IgD-negative memory B cell (primary cell): ENCODE measurements at regions not wholly inside any gene's neighbourhood (a gene's known extent, or its start where the extent isn't known, plus 50 kb on each side); places are given as distances from the start of the nearest gene placed in this dataset.

Experiments
- H3K27ac Mint-ChIP-seq, 3 donors: one replicate each; pipeline ENCODE4 v1.8.0; 2020 to 2022; ENCODE audit warnings: mild to moderate bottlenecking in 3 of 3, mixed read lengths in 3 of 3, moderate library complexity in 1 of 3
- H3K27me3 Mint-ChIP-seq: one replicate; pipeline ENCODE4 v1.8.0; 2021; ENCODE audit warnings: mixed read lengths
- H3K36me3 Mint-ChIP-seq: one replicate; pipeline ENCODE4 v1.8.0; 2020; ENCODE audit warnings: mild to moderate bottlenecking, mixed read lengths
- H3K4me1 Mint-ChIP-seq, 3 donors: one replicate each; pipeline ENCODE4 v1.8.0; 2020 to 2022; ENCODE audit warnings: mixed read lengths in 3 of 3, mild to moderate bottlenecking in 1 of 3
- H3K4me3 Mint-ChIP-seq, 4 donors: one replicate each; pipeline ENCODE4 v1.8.0; 2020 to 2022; ENCODE audit warnings: mild to moderate bottlenecking in 4 of 4, mixed read lengths in 4 of 4, moderate library complexity in 3 of 4
- H3K9me3 Mint-ChIP-seq, 3 donors: one replicate each; pipeline ENCODE4 v1.8.0; 2020 to 2021; ENCODE audit warnings: mixed read lengths in 3 of 3, mild to moderate bottlenecking in 1 of 3

DNA sequence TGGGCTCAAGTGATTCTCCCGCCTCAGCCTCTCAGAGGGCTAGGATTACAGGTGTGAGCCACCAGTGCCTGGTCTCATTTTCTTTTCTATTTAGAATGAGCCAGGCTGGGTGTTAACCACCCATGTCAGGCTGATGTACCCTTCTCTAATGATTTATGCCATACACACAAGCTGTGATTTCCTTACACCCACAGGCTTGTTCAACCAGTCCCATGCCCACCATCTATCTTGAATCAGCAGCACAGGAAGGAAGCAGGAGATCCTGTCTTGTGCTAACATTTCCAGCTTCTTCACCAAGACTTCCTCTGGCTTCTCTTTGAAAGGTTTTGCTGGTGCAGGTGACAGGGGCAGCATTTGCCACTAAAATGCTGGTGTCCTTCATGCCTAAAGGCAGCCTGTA, 176.4 kb downstream of the GATA3 start:
- Mint-ChIP-seq H3K4me3 (no peak overlapping the region), H3K4me1 (peaks cover 0 to 2% (median 0%) of the 10 kb centered on the region in 3 donors), H3K27ac (no peak overlapping the region)

GRCh38 chr10:8233049-8233448, 178.6 kb downstream of the GATA3 start:
- H3K4me3 Mint-ChIP-seq = no peak overlapping the region
- no peak overlapping the region for H3K27ac Mint-ChIP-seq
- no peaks in the 10 kb centered on the region for H3K9me3 Mint-ChIP-seq
- no peaks in the 10 kb centered on the region for H3K27me3 Mint-ChIP-seq
- H3K4me1 Mint-ChIP-seq = peaks cover 0 to 2% (median 0%) of the 10 kb centered on the region in 3 donors
- H3K36me3 Mint-ChIP-seq = no peaks in the 10 kb centered on the region

More for the DNA sequence above, 176.4 kb downstream of the GATA3 start:
- no peaks in the 10 kb centered on the region for H3K27me3 Mint-ChIP-seq
- H3K36me3 Mint-ChIP-seq = no peaks in the 10 kb centered on the region
- H3K9me3 Mint-ChIP-seq = no peaks in the 10 kb centered on the region

DNA sequence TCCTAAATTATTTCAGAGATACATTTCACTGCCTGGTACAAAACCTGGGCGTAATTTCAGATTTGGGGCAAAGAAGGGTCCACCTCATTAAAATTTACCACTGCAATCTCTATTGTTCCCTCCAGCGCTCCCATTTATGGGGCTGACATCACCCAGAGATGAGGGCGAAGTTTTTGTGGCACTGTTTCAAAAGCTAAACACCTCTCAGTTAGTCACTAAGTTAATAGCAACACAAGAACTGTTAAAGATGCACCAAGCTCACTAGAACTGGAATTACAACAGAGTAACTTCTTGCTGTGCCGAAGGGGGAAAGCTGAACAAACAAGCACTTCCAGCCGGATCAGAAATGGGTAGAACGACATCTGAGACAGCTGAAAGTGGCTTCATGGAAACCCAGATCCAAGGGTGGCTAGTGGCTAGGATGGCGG, 179.4 kb downstream of the GATA3 start:
- Mint-ChIP-seq H3K27me3 (no peaks in the 10 kb centered on the region), H3K27ac (no peak overlapping the region), H3K36me3 (no peaks in the 10 kb centered on the region), H3K9me3 (no peaks in the 10 kb centered on the region), H3K4me3 (no peak overlapping the region), H3K4me1 (peaks cover 0 to 2% (median 0%) of the 10 kb centered on the region in 3 donors)

GRCh38 chr10:8235253-8236027, 181.0 kb downstream of the GATA3 start:
- Mint-ChIP-seq H3K9me3 (peaks cover 0 to 2% (median 0%) of the 10 kb centered on the region in 3 donors), H3K4me3 (no peak overlapping the region), H3K36me3 (no peaks in the 10 kb centered on the region), H3K4me1 (no peaks in the 10 kb centered on the region), H3K27ac (no peak overlapping the region), H3K27me3 (no peaks in the 10 kb centered on the region)

DNA sequence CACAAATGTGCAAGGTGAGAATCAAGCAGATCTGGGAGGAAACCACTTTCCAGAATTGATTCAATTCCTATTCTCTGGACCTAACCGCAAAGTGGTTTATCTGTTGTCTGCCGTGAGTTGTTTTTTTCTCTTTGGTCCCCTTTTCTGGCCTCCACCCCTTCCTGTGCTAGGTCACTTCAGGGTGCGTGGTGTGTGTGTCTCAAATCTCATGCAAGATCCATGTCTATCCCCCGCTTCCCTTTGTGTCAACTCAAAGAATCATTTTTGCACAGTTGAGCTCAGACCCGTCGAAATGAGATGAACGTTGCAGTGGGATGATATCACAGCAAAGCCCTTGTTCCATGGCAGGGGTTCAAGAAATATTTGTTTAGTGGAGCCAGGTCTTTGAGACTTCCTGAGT, 184.5 kb downstream of the GATA3 start:
- Mint-ChIP-seq H3K4me1 (no peaks in the 10 kb centered on the region), H3K27ac (no peak overlapping the region), H3K36me3 (no peaks in the 10 kb centered on the region), H3K27me3 (no peaks in the 10 kb centered on the region), H3K9me3 (peaks cover 0 to 2% (median 0%) of the 10 kb centered on the region in 3 donors), H3K4me3 (no peak overlapping the region)

DNA sequence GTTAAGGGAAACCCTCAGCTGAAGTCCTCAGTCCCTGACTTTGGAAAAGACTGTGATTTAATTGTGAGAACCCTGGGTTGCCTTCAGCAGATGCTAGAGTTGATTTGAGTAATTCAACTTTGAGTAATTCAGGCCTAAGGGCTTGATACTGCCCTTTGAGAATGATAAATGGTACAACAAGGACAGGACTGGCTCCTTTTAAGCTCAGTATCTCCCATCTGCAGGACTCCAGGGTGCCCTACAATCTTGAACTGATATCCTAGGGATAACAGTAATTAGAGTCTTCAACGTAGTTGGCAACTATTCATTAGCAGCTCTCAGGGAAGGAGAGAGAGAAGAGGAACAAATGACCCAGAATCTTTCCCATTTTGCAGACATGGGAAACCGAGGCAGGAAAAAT, 186.4 kb downstream of the GATA3 start:
- Mint-ChIP-seq H3K36me3 (no peaks in the 10 kb centered on the region), H3K4me3 (no peak overlapping the region), H3K27ac (no peak overlapping the region), H3K27me3 (no peaks in the 10 kb centered on the region), H3K4me1 (peaks cover 0 to 3% (median 2%) of the 10 kb centered on the region in 3 donors), H3K9me3 (peaks cover 0 to 2% (median 0%) of the 10 kb centered on the region in 3 donors)

DNA sequence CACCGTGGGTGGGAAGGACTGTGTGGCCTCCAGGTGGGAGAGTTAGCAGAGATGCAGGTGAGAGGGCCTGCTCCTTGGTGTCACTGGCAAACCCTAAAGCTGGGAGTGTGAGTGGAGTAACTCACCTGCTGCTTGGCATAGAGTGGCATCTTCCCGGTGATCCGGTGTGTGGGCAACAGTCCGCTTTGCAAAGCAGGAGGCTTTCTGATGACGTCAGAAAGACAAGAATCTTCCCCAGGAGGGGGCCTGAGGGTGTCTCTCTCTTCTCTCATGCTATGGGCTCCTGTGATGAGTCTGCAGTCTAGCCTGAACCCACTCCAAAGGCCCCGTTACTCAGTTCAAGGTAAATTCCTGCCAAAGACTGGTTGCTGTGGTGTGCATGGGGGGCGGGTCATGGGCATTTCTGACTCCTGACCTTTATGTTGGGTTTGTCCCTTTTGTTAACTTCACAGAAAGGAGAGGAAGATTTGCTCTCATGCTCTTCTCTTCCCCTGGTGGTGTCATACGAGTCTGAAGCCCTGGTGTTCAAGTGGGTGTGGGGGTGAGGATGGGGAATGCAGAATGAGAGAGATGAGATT, 187.9 kb downstream of the GATA3 start:
- no peak overlapping the region for H3K4me3 Mint-ChIP-seq
- peaks cover 0 to 11% (median 2%) of the 10 kb centered on the region in 3 donors for H3K9me3 Mint-ChIP-seq
- no peak overlapping the region for H3K27ac Mint-ChIP-seq
- H3K4me1 Mint-ChIP-seq = peaks cover 0 to 3% (median 2%) of the 10 kb centered on the region in 3 donors
- H3K36me3 Mint-ChIP-seq = peaks cover 2% of the 10 kb centered on the region
- no peaks in the 10 kb centered on the region for H3K27me3 Mint-ChIP-seq

DNA sequence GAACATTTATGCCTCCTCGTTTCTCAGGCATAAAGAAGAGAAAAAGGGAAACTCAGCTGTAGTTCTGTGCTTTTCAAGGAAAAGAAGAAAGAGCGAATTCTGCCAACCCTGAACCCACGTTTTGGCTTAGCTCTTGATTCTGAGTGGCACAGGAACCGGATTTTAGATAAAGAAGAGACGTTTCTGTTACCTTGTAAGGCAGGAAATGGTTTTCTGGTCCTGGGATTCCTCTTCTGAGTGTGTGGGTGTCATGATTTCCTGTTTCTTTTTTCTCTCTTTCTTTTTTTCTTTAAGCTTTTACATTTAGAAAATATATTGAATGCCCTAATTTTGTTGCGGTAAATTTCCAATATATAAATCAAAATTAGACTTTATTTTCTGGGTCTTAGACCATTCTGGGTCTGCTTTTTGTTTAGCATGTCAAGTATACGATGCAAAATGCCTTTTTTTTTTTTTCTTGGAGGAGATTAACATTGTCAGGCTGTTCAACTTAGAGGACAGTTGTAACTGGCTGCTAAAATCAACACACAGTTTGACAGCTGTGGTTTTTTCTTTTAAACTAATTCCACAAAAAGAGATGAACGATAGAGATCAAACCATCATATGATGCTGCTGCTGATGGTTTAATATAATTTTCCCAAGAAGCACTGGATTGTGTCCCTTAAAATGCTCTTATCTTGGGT, 190.8 kb downstream of the GATA3 start:
- Mint-ChIP-seq H3K4me1 (peaks cover 0 to 3% (median 2%) of the 10 kb centered on the region in 3 donors), H3K9me3 (peaks cover 2 to 15% (median 3%) of the 10 kb centered on the region in 3 donors), H3K36me3 (peaks cover 2% of the 10 kb centered on the region), H3K4me3 (no peak overlapping the region), H3K27me3 (no peaks in the 10 kb centered on the region), H3K27ac (no peak overlapping the region)

DNA sequence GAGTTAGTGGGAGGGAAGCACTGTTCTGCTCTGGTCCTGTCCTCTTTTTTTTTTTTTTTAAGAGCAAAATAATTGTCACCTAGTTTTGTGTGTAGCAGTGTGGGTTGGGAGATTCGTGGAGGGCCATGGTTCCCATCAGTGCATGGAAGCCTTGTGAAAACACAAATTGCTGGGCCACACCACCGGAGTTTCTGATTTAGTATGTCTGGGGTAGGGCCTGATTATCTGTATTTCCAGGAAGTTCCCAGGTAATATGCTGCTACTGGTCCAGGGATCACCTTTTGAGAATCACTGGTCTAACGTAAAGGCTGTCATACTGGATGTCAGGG, 191.3 kb downstream of the GATA3 start:
- Mint-ChIP-seq H3K27me3 (no peaks in the 10 kb centered on the region), H3K36me3 (peaks cover 2% of the 10 kb centered on the region), H3K4me3 (no peak overlapping the region), H3K4me1 (peaks cover 0 to 3% (median 2%) of the 10 kb centered on the region in 3 donors), H3K9me3 (peaks cover 2 to 15% (median 3%) of the 10 kb centered on the region in 3 donors), H3K27ac (no peak overlapping the region)

GRCh38 chr10:8246548-8246947, 192.1 kb downstream of the GATA3 start:
- peaks cover 2 to 15% (median 3%) of the 10 kb centered on the region in 3 donors for H3K9me3 Mint-ChIP-seq
- H3K27me3 Mint-ChIP-seq = no peaks in the 10 kb centered on the region
- no peak overlapping the region for H3K27ac Mint-ChIP-seq
- H3K4me3 Mint-ChIP-seq = peak overlapping the region in 1 of 4 donors; percentile 2
- H3K4me1 Mint-ChIP-seq = peaks cover 0 to 3% (median 2%) of the 10 kb centered on the region in 3 donors
- H3K36me3 Mint-ChIP-seq = peaks cover 2% of the 10 kb centered on the region

DNA sequence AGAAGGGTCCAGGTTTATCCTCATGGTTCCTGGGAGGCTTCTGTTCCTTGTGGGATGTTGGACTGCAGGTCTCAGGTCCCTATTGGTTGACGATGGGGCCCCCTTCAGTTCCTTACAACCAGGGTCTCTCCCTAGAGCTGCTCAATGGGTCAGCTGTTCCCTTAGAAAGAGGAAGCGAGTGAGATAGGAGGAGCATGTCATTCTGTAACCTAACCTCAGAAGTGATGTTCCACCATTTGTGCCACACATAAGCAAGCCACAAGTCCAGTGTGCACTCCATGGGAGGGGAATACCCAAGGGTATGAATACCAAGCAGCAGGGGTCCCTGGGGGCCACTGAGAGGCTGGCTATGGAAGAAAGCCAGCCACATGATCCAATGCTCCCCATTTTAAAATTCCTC, 192.7 kb downstream of the GATA3 start:
- H3K27ac Mint-ChIP-seq = no peak overlapping the region

GRCh38 chr10:8248868-8249267, 194.4 kb downstream of the GATA3 start:
- Mint-ChIP-seq H3K36me3 (peaks cover 2% of the 10 kb centered on the region), H3K27me3 (no peaks in the 10 kb centered on the region), H3K4me3 (no peak overlapping the region), H3K27ac (no peak overlapping the region), H3K9me3 (peaks cover 2 to 15% (median 3%) of the 10 kb centered on the region in 3 donors), H3K4me1 (peaks cover 0 to 3% (median 2%) of the 10 kb centered on the region in 3 donors)

More for the DNA sequence above, 192.7 kb downstream of the GATA3 start:
- Mint-ChIP-seq H3K9me3 (peaks cover 2 to 15% (median 3%) of the 10 kb centered on the region in 3 donors), H3K4me1 (peaks cover 0 to 3% (median 2%) of the 10 kb centered on the region in 3 donors), H3K4me3 (no peak overlapping the region), H3K36me3 (peaks cover 2% of the 10 kb centered on the region), H3K27me3 (no peaks in the 10 kb centered on the region)

DNA sequence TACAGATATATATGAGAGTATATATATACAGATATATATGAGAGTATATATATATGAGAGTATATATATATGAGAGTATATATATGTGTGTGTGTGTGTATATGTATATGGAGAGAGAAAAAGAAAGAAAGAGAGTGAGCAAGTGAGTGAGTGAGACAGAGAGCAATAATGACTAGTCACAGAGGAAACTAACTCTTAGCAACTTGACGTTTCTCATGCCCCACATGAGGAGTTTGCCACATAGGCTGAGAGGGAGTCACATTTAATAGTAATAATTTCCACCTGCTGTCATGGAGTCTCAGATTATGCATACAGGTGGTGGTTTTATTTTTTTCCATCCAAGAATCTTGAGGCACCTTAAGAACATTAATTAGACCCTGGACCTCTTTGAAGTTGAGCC, 199.9 kb downstream of the GATA3 start:
- Mint-ChIP-seq H3K4me1 (no peaks in the 10 kb centered on the region), H3K27me3 (no peaks in the 10 kb centered on the region), H3K4me3 (no peak overlapping the region), H3K36me3 (no peaks in the 10 kb centered on the region), H3K27ac (no peak overlapping the region), H3K9me3 (peaks cover 0 to 4% (median 3%) of the 10 kb centered on the region in 3 donors)

- Mint-ChIP-seq H3K36me3 (no peaks in the 10 kb centered on the region), H3K4me3 (no peak overlapping the region), H3K27me3 (no peaks in the 10 kb centered on the region), H3K27ac (no peak overlapping the region), H3K9me3 (no peaks in the 10 kb centered on the region), H3K4me1 (no peaks in the 10 kb centered on the region)
Measured at GRCh38 chr10:8255301-8255700, 200.8 kb downstream of the GATA3 start.

GRCh38 chr10:8260645-8261044, 206.2 kb downstream of the GATA3 start:
- Mint-ChIP-seq H3K4me1 (no peaks in the 10 kb centered on the region), H3K9me3 (peaks cover 0 to 4% (median 0%) of the 10 kb centered on the region in 3 donors), H3K4me3 (no peak overlapping the region), H3K36me3 (peaks cover 1% of the 10 kb centered on the region), H3K27ac (no peak overlapping the region), H3K27me3 (peaks cover 4% of the 10 kb centered on the region)
